IMR-90 (cell line): ENCODE measurements at regions not wholly inside any gene's neighbourhood (a gene's known extent, or its start where the extent isn't known, plus 50 kb on each side); places are given as distances from the start of the nearest gene placed in this dataset.

Source experiments
- ATAC-seq: fragments of 200-7000 bp; cut with Tn5 transposase; 2 replicates; pipeline ENCODE4 v1.9.1; 2020; ENCODE audit warnings: low read depth, mild to moderate bottlenecking, moderate library complexity
- BruUV-seq: library from RNA; stranded (reverse); fragments of 400-500 nt; replicated peaks from 2 replicates; lab custom pipeline; 2021; lab: Mats Ljungman, UMichigan
- CTCF ChIA-PET: fragments of 300-600 bp; formaldehyde crosslinking; extraction: SDS; loops from one replicate; lab custom pipeline; 2021; ENCODE audit warnings: antibody characterized with exemption; lab: Yijun Ruan, JAX
- POLR2A ChIA-PET: fragments of 300-600 bp; sonication (Branson Sonifier 250); formaldehyde crosslinking; loops from one replicate; lab custom pipeline; 2022; ENCODE audit warnings: antibody characterized with exemption; ENCODE audit not compliant: unreplicated experiment; lab: Charles Lee
- DNase-seq: peaks from one replicate; pipeline ENCODE4 v3.0.0; 2013
- H2AFZ ChIP-seq: replicated peaks from 2 replicates; pipeline ENCODE3; 2013; ENCODE audit warnings: low read length, mild to moderate bottlenecking; ENCODE audit not compliant: poor library complexity
- H2AK5ac ChIP-seq: 2 replicates; pipeline ENCODE4 v1.6.1; 2013; ENCODE audit warnings: low read depth, low read length, inconsistent platforms
- H2AK9ac ChIP-seq: replicated peaks from 2 replicates; pipeline ENCODE3; 2013; ENCODE audit warnings: mild to moderate bottlenecking, low read depth, low read length, moderate library complexity; ENCODE audit not compliant: poor library complexity
- H2BK120ac ChIP-seq: 2 replicates; pipeline ENCODE4 v1.6.1; 2013; ENCODE audit warnings: low read depth, low read length, inconsistent platforms
- H2BK15ac ChIP-seq: 3 replicates; pipeline ENCODE4 v1.6.1; 2013; ENCODE audit warnings: low read depth, low read length, inconsistent platforms
- H2BK20ac ChIP-seq: 2 replicates; pipeline ENCODE4 v1.6.1; 2013; ENCODE audit warnings: low read depth, mild to moderate bottlenecking, inconsistent platforms, low read length, moderate library complexity
- H2BK5ac ChIP-seq: 2 replicates; pipeline ENCODE4 v1.6.1; 2013; ENCODE audit warnings: mild to moderate bottlenecking, low read depth, low read length, inconsistent platforms; ENCODE audit not compliant: poor library complexity, severe bottlenecking
- H3K14ac ChIP-seq: replicated peaks from 2 replicates; pipeline ENCODE4 v1.6.1; 2013; ENCODE audit warnings: low read depth, low read length, inconsistent platforms
- H3K18ac ChIP-seq: 2 replicates; pipeline ENCODE4 v1.6.1; 2013; ENCODE audit warnings: low read depth, low read length, control low read depth
- H3K23ac ChIP-seq: 2 replicates; pipeline ENCODE4 v1.6.1; 2013; ENCODE audit warnings: low read depth, low read length, inconsistent platforms
- H3K27ac ChIP-seq: 2 replicates; pipeline ENCODE4 v1.5.1; 2013; ENCODE audit warnings: mild to moderate bottlenecking, control low read depth, low read length; ENCODE audit not compliant: insufficient read depth
- H3K27me3 ChIP-seq: 2 replicates; pipeline ENCODE4 v1.6.1; 2013; ENCODE audit warnings: low read length; ENCODE audit not compliant: control insufficient read depth, insufficient read depth
- H3K36me3 ChIP-seq: 2 replicates; pipeline ENCODE4 v1.6.1; 2013; ENCODE audit warnings: low read length, mixed read lengths; ENCODE audit not compliant: control insufficient read depth, insufficient read depth
- H3K4ac ChIP-seq: 2 replicates; pipeline ENCODE4 v1.6.1; 2013; ENCODE audit warnings: low read depth, low read length, inconsistent platforms
- H3K4me1 ChIP-seq: 2 replicates; pipeline ENCODE4 v1.6.1; 2013; ENCODE audit warnings: low read length, mixed read lengths; ENCODE audit not compliant: control insufficient read depth, insufficient read depth
- H3K4me2 ChIP-seq: 2 replicates; pipeline ENCODE4 v1.6.1; 2013; ENCODE audit warnings: low read depth, mild to moderate bottlenecking, control low read depth, low read length, moderate library complexity
- H3K4me3 ChIP-seq: 2 replicates; pipeline ENCODE4 v1.5.1; 2013; ENCODE audit warnings: low read depth, mild to moderate bottlenecking, control low read depth, low read length, moderate library complexity; ENCODE audit not compliant: insufficient read depth
- H3K56ac ChIP-seq: 2 replicates; pipeline ENCODE4 v1.6.1; 2013; ENCODE audit warnings: low read length, inconsistent platforms; ENCODE audit not compliant: insufficient read depth; ENCODE audit errors: extremely low read depth
- H3K79me1 ChIP-seq, 2 experiments: 2 replicates each; pipeline ENCODE4 v1.6.1; 2013; ENCODE audit warnings: low read length in 2 of 2, inconsistent platforms in 1 of 2, low read depth in 1 of 2
- H3K9ac ChIP-seq: 2 replicates; pipeline ENCODE4 v1.6.1; 2013; ENCODE audit warnings: low read depth, low read length, control low read depth
- H3K9me1 ChIP-seq: 2 replicates; pipeline ENCODE4 v1.6.1; 2013; ENCODE audit warnings: low read length, inconsistent platforms; ENCODE audit not compliant: insufficient read depth
- H3K9me3 ChIP-seq: 2 replicates; pipeline ENCODE4 v1.6.1; 2013; ENCODE audit warnings: low read length; ENCODE audit not compliant: control insufficient read depth, insufficient read depth
- H4K20me1 ChIP-seq: 2 replicates; pipeline ENCODE4 v1.6.1; 2013; ENCODE audit warnings: low read length, inconsistent platforms; ENCODE audit not compliant: insufficient read depth
- H4K5ac ChIP-seq: 2 replicates; pipeline ENCODE4 v1.6.1; 2013; ENCODE audit warnings: mild to moderate bottlenecking, low read depth, low read length, control low read depth
- H4K8ac ChIP-seq, 2 experiments: 2 replicates each; pipeline ENCODE4 v1.6.1; 2013; ENCODE audit warnings: low read depth in 2 of 2, low read length in 2 of 2, control low read depth in 1 of 2, inconsistent platforms in 1 of 2
- H4K91ac ChIP-seq: 2 replicates; pipeline ENCODE4 v1.6.1; 2013; ENCODE audit warnings: low read depth, low read length, inconsistent platforms; ENCODE audit not compliant: insufficient read depth
- NFE2L2 ChIP-seq: fragments of 150-350 bp; IDR thresholded peaks from 2 replicates; pipeline ENCODE4 v1.6.1; 2016; ENCODE audit warnings: low read depth, mild to moderate bottlenecking, low read length
- POLR2A ChIP-seq: IDR thresholded peaks from 2 replicates; pipeline ENCODE4 v1.6.1; 2012; ENCODE audit warnings: mild to moderate bottlenecking, low read depth, low read length
- RCOR1 ChIP-seq: IDR thresholded peaks from 2 replicates; pipeline ENCODE4 v1.6.1; 2012; ENCODE audit warnings: mild to moderate bottlenecking, low read length, improper control_type of control experiment; ENCODE audit not compliant: insufficient replicate concordance
- RFX5 ChIP-seq: IDR thresholded peaks from 2 replicates; pipeline ENCODE4 v1.8.0; 2012; ENCODE audit warnings: low read depth, mild to moderate bottlenecking, low read length, moderate library complexity
- WGBS, 2 experiments: methylation state at CpG; one replicate each; pipeline versions ENCODE4 v1.1.5 to v1.1.7; 2013; ENCODE audit warnings: missing lambda C conversion rate in 2 of 2; ENCODE audit not compliant: insufficient read length in 1 of 2; ENCODE audit errors: extremely low coverage in 2 of 2; 5-methylcytosine and 5-hydroxymethylcytosine counted together
- dilution Hi-C: fragments of 300-500 bp; cut with HindIII; formaldehyde crosslinking; loops from one replicate; pipeline ENCODE4 v1.14.3; 2018; ENCODE audit warnings: low sequenced_read_pairs; ENCODE audit not compliant: unreplicated experiment
- in situ Hi-C: fragments of 300-500 bp; cut with MboI; formaldehyde crosslinking; loops from 3 replicates; pipeline ENCODE4 v1.14.3; 2019; ENCODE audit warnings: low sequenced_read_pairs, inconsistent platforms, mixed read lengths
- intact Hi-C: fragments of 100-400 bp; cut with micrococcal nuclease; formaldehyde crosslinking; loops from 2 replicates; pipeline ENCODE4 v1.10.0; 2022
- TF ChIP-seq, protein P1 (sequence below): conservative IDR thresholded peaks from 2 replicates; pipeline ENCODE4 v1.5.1; 2012; ENCODE audit warnings: mild to moderate bottlenecking, low read depth, low read length, improper control_type of control experiment
- TF ChIP-seq, protein P2 (sequence below): fragments of 150-350 bp; IDR thresholded peaks from 2 replicates; pipeline ENCODE4 v1.6.1; 2017; ENCODE audit warnings: mild to moderate bottlenecking, antibody characterized with exemption, low read length, low read depth
- TF ChIP-seq, protein P3 (sequence below): fragments of 150-350 bp; IDR thresholded peaks from 2 replicates; pipeline ENCODE4 v1.6.1; 2016; ENCODE audit warnings: low read depth, mild to moderate bottlenecking, low read length, moderate library complexity, borderline replicate concordance

DNA sequence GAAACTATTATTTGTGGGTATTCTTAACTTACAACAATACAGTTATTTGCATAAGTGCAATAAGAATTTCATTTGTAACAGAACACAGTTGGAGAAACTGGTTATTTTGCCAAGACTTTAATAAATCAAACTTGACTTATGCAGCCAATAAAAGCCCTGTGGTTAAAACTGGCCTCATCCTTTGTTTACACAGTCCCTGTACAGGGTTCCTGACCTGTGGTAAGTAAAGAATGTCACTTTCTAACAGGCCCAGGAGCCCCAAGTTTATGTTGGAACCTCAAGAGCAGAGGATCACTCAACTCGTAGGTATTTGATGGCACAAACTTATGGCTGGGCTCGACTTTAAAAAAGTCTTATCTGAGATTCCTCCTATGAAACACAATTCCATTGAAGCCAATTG lies 88.6 kb upstream of the PTCHD1 start:
- Histone ChIP-seq H3K18ac (no peak overlapping the region), H3K4me1 (no peaks in the 10 kb centered on the region), H4K91ac (no peak overlapping the region), H3K27ac (no peak overlapping the region), H2AK9ac (no peak overlapping the region), H3K9ac (no peak overlapping the region), H3K4ac (no peak overlapping the region), H2AFZ (no peak overlapping the region), H4K5ac (no peak overlapping the region), H3K27me3 (no peaks in the 10 kb centered on the region), H4K8ac (no peak overlapping the region), H3K4me3 (no peak overlapping the region), H3K14ac (no peak overlapping the region), H2BK120ac (no peak overlapping the region), H2BK15ac (no peak overlapping the region), H3K36me3 (no peaks in the 10 kb centered on the region), H3K9me1 (no peaks in the 10 kb centered on the region), H3K23ac (no peak overlapping the region), H3K79me1 (no peaks in the 10 kb centered on the region), H3K9me3 (peaks cover 2% of the 10 kb centered on the region; the same call in 1 of the 2 replicates), H3K4me2 (no peak overlapping the region), H2BK5ac (no peak overlapping the region), H4K20me1 (no peaks in the 10 kb centered on the region), H3K56ac (no peak overlapping the region), H2BK20ac (no peak overlapping the region), H2AK5ac (no peak overlapping the region)
- no TSS peak for BruUV-seq
- WGBS, 2 experiments = no CpG with 5 or more reads among the region's 2 CpGs
- ATAC-seq (no peak), DNase-seq (no peak)
- ChIA-PET POLR2A (no interaction called here), CTCF (no interaction called here)
- TF ChIP-seq, protein P1, sequence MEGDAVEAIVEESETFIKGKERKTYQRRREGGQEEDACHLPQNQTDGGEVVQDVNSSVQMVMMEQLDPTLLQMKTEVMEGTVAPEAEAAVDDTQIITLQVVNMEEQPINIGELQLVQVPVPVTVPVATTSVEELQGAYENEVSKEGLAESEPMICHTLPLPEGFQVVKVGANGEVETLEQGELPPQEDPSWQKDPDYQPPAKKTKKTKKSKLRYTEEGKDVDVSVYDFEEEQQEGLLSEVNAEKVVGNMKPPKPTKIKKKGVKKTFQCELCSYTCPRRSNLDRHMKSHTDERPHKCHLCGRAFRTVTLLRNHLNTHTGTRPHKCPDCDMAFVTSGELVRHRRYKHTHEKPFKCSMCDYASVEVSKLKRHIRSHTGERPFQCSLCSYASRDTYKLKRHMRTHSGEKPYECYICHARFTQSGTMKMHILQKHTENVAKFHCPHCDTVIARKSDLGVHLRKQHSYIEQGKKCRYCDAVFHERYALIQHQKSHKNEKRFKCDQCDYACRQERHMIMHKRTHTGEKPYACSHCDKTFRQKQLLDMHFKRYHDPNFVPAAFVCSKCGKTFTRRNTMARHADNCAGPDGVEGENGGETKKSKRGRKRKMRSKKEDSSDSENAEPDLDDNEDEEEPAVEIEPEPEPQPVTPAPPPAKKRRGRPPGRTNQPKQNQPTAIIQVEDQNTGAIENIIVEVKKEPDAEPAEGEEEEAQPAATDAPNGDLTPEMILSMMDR = no peak
- TF ChIP-seq, protein P2, sequence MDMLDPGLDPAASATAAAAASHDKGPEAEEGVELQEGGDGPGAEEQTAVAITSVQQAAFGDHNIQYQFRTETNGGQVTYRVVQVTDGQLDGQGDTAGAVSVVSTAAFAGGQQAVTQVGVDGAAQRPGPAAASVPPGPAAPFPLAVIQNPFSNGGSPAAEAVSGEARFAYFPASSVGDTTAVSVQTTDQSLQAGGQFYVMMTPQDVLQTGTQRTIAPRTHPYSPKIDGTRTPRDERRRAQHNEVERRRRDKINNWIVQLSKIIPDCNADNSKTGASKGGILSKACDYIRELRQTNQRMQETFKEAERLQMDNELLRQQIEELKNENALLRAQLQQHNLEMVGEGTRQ = no peak
- TF ChIP-seq RCOR1 (no peak), NFE2L2 (no peak), RFX5 (no peak), POLR2A (no peak)
- TF ChIP-seq, protein P3, sequence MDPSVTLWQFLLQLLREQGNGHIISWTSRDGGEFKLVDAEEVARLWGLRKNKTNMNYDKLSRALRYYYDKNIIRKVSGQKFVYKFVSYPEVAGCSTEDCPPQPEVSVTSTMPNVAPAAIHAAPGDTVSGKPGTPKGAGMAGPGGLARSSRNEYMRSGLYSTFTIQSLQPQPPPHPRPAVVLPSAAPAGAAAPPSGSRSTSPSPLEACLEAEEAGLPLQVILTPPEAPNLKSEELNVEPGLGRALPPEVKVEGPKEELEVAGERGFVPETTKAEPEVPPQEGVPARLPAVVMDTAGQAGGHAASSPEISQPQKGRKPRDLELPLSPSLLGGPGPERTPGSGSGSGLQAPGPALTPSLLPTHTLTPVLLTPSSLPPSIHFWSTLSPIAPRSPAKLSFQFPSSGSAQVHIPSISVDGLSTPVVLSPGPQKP = no peak
- in situ Hi-C loops = no loop called here
- intact Hi-C loops = no loop called here
- dilution Hi-C loops = no loop called here
